ENCODE measurements at regions not wholly inside any gene's neighbourhood (a gene's known extent, or its start where the extent isn't known, plus 50 kb on each side); places are given as distances from the start of the nearest gene placed in this dataset.

GRCh38 chr6:104312851-104313250 lies 546.9 kb downstream of the HACE1 start:
- TF ChIP-seq CTCF (IDR thresholded peaks at IDR 0.05; ENCODE audit: borderline replicate concordance), result no peak
- DNase-seq, result no peak
- intact Hi-C loops (cut with micrococcal nuclease), result no loop called here
- H3K9me3 ChIP-seq (replicated peaks), result no peaks in the 10 kb centered on the region
- H3K4me3 ChIP-seq, result no peak overlapping the region
- H3K27ac ChIP-seq (replicated peaks), result no peak overlapping the region
- H3K4me1 ChIP-seq, result no peaks in the 10 kb centered on the region
- no peaks in the 10 kb centered on the region for H3K36me3 ChIP-seq
- H3K27me3 ChIP-seq (ENCODE audit: low read depth), result no peaks in the 10 kb centered on the region

GRCh38 chr6:104306211-104306610 lies 553.5 kb downstream of the HACE1 start:
- DNase-seq, result no peak
- Histone ChIP-seq H3K9me3 (replicated peaks) (no peaks in the 10 kb centered on the region), H3K27ac (replicated peaks) (no peak overlapping the region), H3K4me3 (no peak overlapping the region), H3K36me3 (no peaks in the 10 kb centered on the region), H3K4me1 (no peaks in the 10 kb centered on the region), H3K27me3 (ENCODE audit: low read depth) (no peaks in the 10 kb centered on the region)
- intact Hi-C loops (cut with micrococcal nuclease), result no loop called here
- TF ChIP-seq CTCF (IDR thresholded peaks at IDR 0.05; ENCODE audit: borderline replicate concordance), result no peak

GRCh38 chr6:104305206-104305605 lies 554.5 kb downstream of the HACE1 start:
- H3K4me1 ChIP-seq, result no peaks in the 10 kb centered on the region
- no peak for TF ChIP-seq CTCF (IDR thresholded peaks at IDR 0.05; ENCODE audit: borderline replicate concordance)
- H3K27ac ChIP-seq (replicated peaks), result no peak overlapping the region
- intact Hi-C loops (cut with micrococcal nuclease), result no loop called here
- no peaks in the 10 kb centered on the region for H3K27me3 ChIP-seq (ENCODE audit: low read depth)
- H3K36me3 ChIP-seq, result no peaks in the 10 kb centered on the region
- no peak for DNase-seq
- H3K4me3 ChIP-seq, result no peak overlapping the region
- no peaks in the 10 kb centered on the region for H3K9me3 ChIP-seq (replicated peaks)

GRCh38 chr6:104301951-104302350 lies 557.8 kb downstream of the HACE1 start:
- H3K27ac ChIP-seq (replicated peaks), result no peak overlapping the region
- H3K27me3 ChIP-seq (ENCODE audit: low read depth), result peaks cover 3% of the 10 kb centered on the region
- H3K36me3 ChIP-seq, result no peaks in the 10 kb centered on the region
- no peak for DNase-seq
- no peaks in the 10 kb centered on the region for H3K4me1 ChIP-seq
- H3K9me3 ChIP-seq (replicated peaks), result no peaks in the 10 kb centered on the region
- no peak for TF ChIP-seq CTCF (IDR thresholded peaks at IDR 0.05; ENCODE audit: borderline replicate concordance)
- H3K4me3 ChIP-seq, result no peak overlapping the region
- intact Hi-C loops (cut with micrococcal nuclease), result no loop called here

GRCh38 chr6:104286641-104287040 lies 573.1 kb downstream of the HACE1 start:
- no peak overlapping the region for H3K4me3 ChIP-seq
- no peaks in the 10 kb centered on the region for H3K9me3 ChIP-seq (replicated peaks)
- H3K27me3 ChIP-seq (ENCODE audit: low read depth), result no peaks in the 10 kb centered on the region
- no peak for TF ChIP-seq CTCF (IDR thresholded peaks at IDR 0.05; ENCODE audit: borderline replicate concordance)
- intact Hi-C loops (cut with micrococcal nuclease), result no loop called here
- no peak overlapping the region for H3K27ac ChIP-seq (replicated peaks)
- no peak for DNase-seq
- no peaks in the 10 kb centered on the region for H3K36me3 ChIP-seq
- H3K4me1 ChIP-seq, result no peaks in the 10 kb centered on the region

GRCh38 chr6:104284872-104285271 lies 574.8 kb downstream of the HACE1 start:
- Histone ChIP-seq H3K27ac (replicated peaks) (no peak overlapping the region), H3K4me1 (no peaks in the 10 kb centered on the region), H3K4me3 (no peak overlapping the region), H3K36me3 (no peaks in the 10 kb centered on the region), H3K27me3 (ENCODE audit: low read depth) (no peaks in the 10 kb centered on the region), H3K9me3 (replicated peaks) (no peaks in the 10 kb centered on the region)
- TF ChIP-seq CTCF (IDR thresholded peaks at IDR 0.05; ENCODE audit: borderline replicate concordance), result no peak
- intact Hi-C loops (cut with micrococcal nuclease), result no loop called here
- no peak for DNase-seq

Data from left ventricle myocardium inferior (tissue), 1 donor.